ENCODE measurements at regions not wholly inside any gene's neighbourhood (a gene's known extent, or its start where the extent isn't known, plus 50 kb on each side); places are given as distances from the start of the nearest gene placed in this dataset.
A peak's percentile ranks its signal among the peaks of the same experiment; 100 is the strongest.

GRCh38 chr7:25385506-25386136 is 157.3 kb upstream of the NPVF start:
- H3K27me3 Mint-ChIP-seq (ENCODE audit: insufficient read depth): peaks cover 2% of the 10 kb centered on the region
- H3K4me3 Mint-ChIP-seq: no peak overlapping the region
- no peak overlapping the region for H3K27ac Mint-ChIP-seq
- TF ChIP-seq CTCF (IDR thresholded peaks at IDR 0.05): no peak
- no peaks in the 10 kb centered on the region for H3K4me1 Mint-ChIP-seq (ENCODE audit: low read depth)
- H3K36me3 Mint-ChIP-seq (ENCODE audit: low read depth): no peaks in the 10 kb centered on the region
- peaks cover 13% of the 10 kb centered on the region for H3K9me3 Mint-ChIP-seq
- DNase-seq: no peak

GRCh38 chr7:25386311-25386744 is 158.0 kb upstream of the NPVF start:
- DNase-seq: no peak
- Mint-ChIP-seq H3K27me3 (ENCODE audit: insufficient read depth) (peaks cover 2% of the 10 kb centered on the region), H3K9me3 (peaks cover 13% of the 10 kb centered on the region), H3K4me3 (no peak overlapping the region), H3K36me3 (ENCODE audit: low read depth) (no peaks in the 10 kb centered on the region), H3K27ac (no peak overlapping the region), H3K4me1 (ENCODE audit: low read depth) (no peaks in the 10 kb centered on the region)
- no peak for TF ChIP-seq CTCF (IDR thresholded peaks at IDR 0.05)

- H3K4me1 Mint-ChIP-seq (ENCODE audit: low read depth): no peaks in the 10 kb centered on the region
- H3K27me3 Mint-ChIP-seq (ENCODE audit: insufficient read depth): peaks cover 6% of the 10 kb centered on the region; the same call in 1 of the 2 replicates
- H3K36me3 Mint-ChIP-seq (ENCODE audit: low read depth): no peaks in the 10 kb centered on the region
- no peak for DNase-seq
- H3K4me3 Mint-ChIP-seq: no peak overlapping the region
- H3K27ac Mint-ChIP-seq: no peak overlapping the region
- no peak for TF ChIP-seq CTCF (IDR thresholded peaks at IDR 0.05)
- H3K9me3 Mint-ChIP-seq: peaks cover 7% of the 10 kb centered on the region
These were observed 160.4 kb upstream of the NPVF start for GRCh38 chr7:25388681-25389080.

GRCh38 chr7:25389489-25390106 is 161.3 kb upstream of the NPVF start:
- Mint-ChIP-seq H3K36me3 (ENCODE audit: low read depth) (no peaks in the 10 kb centered on the region), H3K27me3 (ENCODE audit: insufficient read depth) (peaks cover 6% of the 10 kb centered on the region; the same call in 1 of the 2 replicates), H3K27ac (no peak overlapping the region), H3K4me1 (ENCODE audit: low read depth) (no peaks in the 10 kb centered on the region), H3K9me3 (no peaks in the 10 kb centered on the region; the same call in 1 of the 2 replicates), H3K4me3 (no peak overlapping the region)
- peak; percentile 64; the same call in 1 of the 2 replicates for TF ChIP-seq CTCF (IDR thresholded peaks at IDR 0.05)
- DNase-seq: no peak

- Mint-ChIP-seq H3K27me3 (ENCODE audit: insufficient read depth) (peaks cover 4% of the 10 kb centered on the region; the same call in 1 of the 2 replicates), H3K9me3 (no peaks in the 10 kb centered on the region; the same call in 1 of the 2 replicates), H3K4me1 (ENCODE audit: low read depth) (no peaks in the 10 kb centered on the region), H3K27ac (no peak overlapping the region), H3K36me3 (ENCODE audit: low read depth) (no peaks in the 10 kb centered on the region), H3K4me3 (no peak overlapping the region)
- TF ChIP-seq CTCF (IDR thresholded peaks at IDR 0.05): peak; percentile 55; the same call in 1 of the 2 replicates
- DNase-seq: peak; percentile 11
These were observed 163.1 kb upstream of the NPVF start for GRCh38 chr7:25391295-25391861.

All from HFFc6 (cell line).